Liver (tissue), 8 donors: ENCODE measurements at regions not wholly inside any gene's neighbourhood (a gene's known extent, or its start where the extent isn't known, plus 50 kb on each side); places are given as distances from the start of the nearest gene placed in this dataset.

Source experiments
- DNase-seq: peaks from one replicate; pipeline ENCODE4 v3.0.0-alpha.2; 2017; ENCODE audit warnings: low spot score
- H3K27ac ChIP-seq, 2 donors: one replicate each; pipeline ENCODE4 v1.7.0; 2013; ENCODE audit warnings: inconsistent platforms in 2 of 2, low read length in 2 of 2, control low read depth in 1 of 2, low read depth in 1 of 2, mild to moderate bottlenecking in 1 of 2
- H3K27me3 ChIP-seq, 4 donors: one replicate each; pipeline versions ENCODE4 v1.6.1 to v1.7.0; 2013; ENCODE audit warnings: low read length in 3 of 4, inconsistent platforms in 1 of 4, mild to moderate bottlenecking in 1 of 4, moderate library complexity in 1 of 4; ENCODE audit not compliant: control insufficient read depth in 4 of 4, insufficient read depth in 4 of 4
- H3K36me3 ChIP-seq, 4 donors: one replicate each; pipeline versions ENCODE4 v1.6.1 to v1.7.0; 2013; ENCODE audit warnings: low read length in 3 of 4, mild to moderate bottlenecking in 3 of 4, low read depth in 1 of 4, moderate library complexity in 1 of 4; ENCODE audit not compliant: control insufficient read depth in 4 of 4, insufficient read depth in 3 of 4
- H3K4me1 ChIP-seq, 4 donors: one replicate each; pipeline versions ENCODE4 v1.6.1 to v1.7.0; 2013; ENCODE audit warnings: low read length in 3 of 4, mild to moderate bottlenecking in 3 of 4, moderate library complexity in 1 of 4; ENCODE audit not compliant: control insufficient read depth in 4 of 4, insufficient read depth in 4 of 4
- H3K4me3 ChIP-seq, 3 donors: one replicate each; pipeline versions ENCODE4 v1.6.1 to v1.7.0; 2013; ENCODE audit warnings: low read length in 3 of 3, control low read depth in 1 of 3, low read depth in 1 of 3, mild to moderate bottlenecking in 1 of 3
- H3K9ac ChIP-seq, 2 donors: one replicate each; pipeline ENCODE4 v1.7.0; 2013; ENCODE audit warnings: low read length in 2 of 2, mild to moderate bottlenecking in 2 of 2, moderate library complexity in 2 of 2, control low read depth in 1 of 2, low read depth in 1 of 2
- H3K9me3 ChIP-seq, 4 donors: one replicate each; pipeline versions ENCODE4 v1.6.1 to v1.7.0; 2013; ENCODE audit warnings: low read length in 3 of 4; ENCODE audit not compliant: control insufficient read depth in 4 of 4
- EGR1 ChIP-seq, 2 donors: IDR thresholded peaks; 2 replicates each; pipeline ENCODE4 v1.6.1; 2016 to 2018; ENCODE audit warnings: antibody characterized with exemption in 2 of 2, low read depth in 2 of 2
- FOXA2 ChIP-seq: IDR thresholded peaks from 2 replicates; pipeline ENCODE4 v1.6.1; 2016; ENCODE audit warnings: antibody characterized with exemption
- HNF4A ChIP-seq, 2 donors: conservative IDR thresholded peaks; 2 replicates each; pipeline ENCODE4 v1.6.1; 2016; ENCODE audit warnings: antibody characterized with exemption in 2 of 2, mild to moderate bottlenecking in 2 of 2
- HNF4G ChIP-seq: IDR thresholded peaks from 2 replicates; pipeline ENCODE4 v1.6.1; 2016; ENCODE audit warnings: antibody characterized with exemption
- JUND ChIP-seq, 2 donors: IDR thresholded peaks; 2 replicates each; pipeline ENCODE4 v1.6.1; 2016; ENCODE audit warnings: antibody characterized with exemption in 2 of 2
- NR2F2 ChIP-seq: IDR thresholded peaks from 2 replicates; pipeline ENCODE4 v1.6.1; 2016; ENCODE audit warnings: antibody characterized with exemption
- RAD21 ChIP-seq, 2 donors: IDR thresholded peaks; 2 replicates each; pipeline ENCODE4 v1.6.1; 2016; ENCODE audit warnings: antibody characterized with exemption in 2 of 2, mild to moderate bottlenecking in 2 of 2
- RXRA ChIP-seq, 2 donors: IDR thresholded peaks; 2 replicates each; pipeline ENCODE4 v1.6.1; 2017 to 2018; ENCODE audit warnings: antibody characterized with exemption in 2 of 2, mild to moderate bottlenecking in 1 of 2
- SP1 ChIP-seq: IDR thresholded peaks from 2 replicates; pipeline ENCODE4 v1.6.1; 2018; ENCODE audit warnings: antibody characterized with exemption, mild to moderate bottlenecking
- TAF1 ChIP-seq: conservative IDR thresholded peaks from 2 replicates; pipeline ENCODE4 v1.6.1; 2016; ENCODE audit warnings: antibody characterized with exemption, mild to moderate bottlenecking
- YY1 ChIP-seq: IDR thresholded peaks from 2 replicates; pipeline ENCODE4 v1.6.1; 2016; ENCODE audit warnings: antibody characterized with exemption, mild to moderate bottlenecking
- WGBS: extraction: QIAGEN DNeasy Blood & Tissue Kit; methylation state at CpG from one replicate; pipeline ENCODE4 v1.1.7; 2013; 5-methylcytosine and 5-hydroxymethylcytosine counted together
- TF ChIP-seq, protein P1 (sequence below): IDR thresholded peaks from 2 replicates; pipeline ENCODE4 v1.6.1; 2016; ENCODE audit warnings: antibody characterized with exemption
- TF ChIP-seq, protein P2 (sequence below): IDR thresholded peaks from 2 replicates; pipeline ENCODE4 v1.6.1; 2016; ENCODE audit warnings: antibody characterized with exemption, mild to moderate bottlenecking
- TF ChIP-seq, protein P3 (sequence below): IDR thresholded peaks from 2 replicates; pipeline ENCODE4 v1.6.1; 2016; ENCODE audit warnings: antibody characterized with exemption
- TF ChIP-seq, protein P4 (sequence below): fragments of 150-350 bp; IDR thresholded peaks from 2 replicates; pipeline ENCODE4 v1.5.1; 2017; ENCODE audit warnings: improper control_type of control experiment, low read depth, low read length; ENCODE audit not compliant: missing input control
- TF ChIP-seq, protein P5 (sequence below): IDR thresholded peaks from 2 replicates; pipeline ENCODE4 v1.6.1; 2016; ENCODE audit warnings: antibody characterized with exemption
- donor health status: healthy.
- donor health status: healthy.
- donor health status: healthy.
- donor health status: healthy.
- donor health status: healthy.

DNA sequence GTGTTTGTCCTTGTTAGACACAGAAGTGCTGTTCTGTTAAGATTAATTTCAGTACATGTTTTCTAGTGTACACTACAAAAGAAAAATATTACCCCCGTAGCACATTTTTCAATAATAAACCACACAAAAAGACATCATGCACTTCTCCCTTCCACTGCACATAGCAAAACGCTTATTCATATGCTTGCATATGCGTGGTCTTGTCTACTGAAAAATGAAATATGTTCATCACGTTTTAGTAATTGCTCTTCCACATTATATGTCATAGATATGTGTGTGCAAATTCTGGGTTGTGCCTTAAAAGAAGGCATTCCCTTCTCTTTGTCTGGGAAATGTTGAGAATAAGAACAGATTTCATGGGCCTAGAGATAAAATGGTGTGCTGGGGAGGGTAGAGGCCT, 353.9 kb downstream of the NSUN3 start:
- Histone ChIP-seq H3K27ac (no peak overlapping the region), H3K9me3 (no peaks in the 10 kb centered on the region), H3K36me3 (no peaks in the 10 kb centered on the region), H3K27me3 (no peaks in the 10 kb centered on the region), H3K4me3 (no peak overlapping the region), H3K9ac (no peak overlapping the region), H3K4me1 (no peaks in the 10 kb centered on the region)
- no peak for DNase-seq
- WGBS, result 78% methylated on average over 4 of the region's 4 CpGs
- TF ChIP-seq RAD21 (IDR thresholded peaks at IDR 0.05) (no peak), YY1 (no peak), TAF1 (no peak), RXRA (IDR thresholded peaks at IDR 0.05) (no peak), JUND (IDR thresholded peaks at IDR 0.05) (no peak)

DNA sequence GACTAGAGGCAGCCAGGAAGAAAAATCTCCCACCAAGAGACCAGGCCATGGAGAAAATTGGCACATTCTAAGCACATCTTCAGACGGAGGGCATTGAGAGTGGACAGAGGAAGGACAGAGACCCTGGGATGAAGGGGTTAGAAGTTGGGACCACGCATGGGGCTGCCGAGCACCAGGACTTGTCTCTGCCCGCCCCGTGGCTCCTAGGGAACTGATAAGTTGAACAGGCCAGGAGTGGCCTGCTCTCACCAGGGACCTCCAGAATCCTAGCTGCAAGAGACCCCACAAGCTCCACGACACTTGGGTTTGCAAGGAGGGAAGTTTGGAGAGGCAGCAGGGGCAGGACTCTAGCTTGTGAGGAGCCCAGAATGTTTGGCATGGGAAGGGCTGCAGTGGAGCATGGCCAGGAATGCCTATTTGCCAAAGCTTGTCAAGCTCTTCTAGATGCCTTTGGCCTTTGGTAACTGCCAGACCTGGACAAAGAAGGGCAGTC, 355.1 kb downstream of the NSUN3 start:
- 86% methylated on average over 6 of the region's 6 CpGs for WGBS

More for the DNA sequence above, 355.1 kb downstream of the NSUN3 start:
- H3K36me3 ChIP-seq, result no peaks in the 10 kb centered on the region
- no peak overlapping the region for H3K27ac ChIP-seq
- no peak overlapping the region for H3K9ac ChIP-seq
- no peaks in the 10 kb centered on the region for H3K9me3 ChIP-seq
- no peak overlapping the region for H3K4me3 ChIP-seq
- TF ChIP-seq FOXA2 (no peak), JUND (IDR thresholded peaks at IDR 0.05) (no peak), SP1 (no peak), RAD21 (IDR thresholded peaks at IDR 0.05) (no peak), HNF4A (conservative IDR thresholded peaks at IDR 0.05) (no peak), HNF4G (no peak), EGR1 (IDR thresholded peaks at IDR 0.05; ENCODE audit: low read depth in 2 of 2) (no peak), RXRA (IDR thresholded peaks at IDR 0.05) (no peak), NR2F2 (no peak), TAF1 (no peak), YY1 (no peak)
- TF ChIP-seq, protein P1, sequence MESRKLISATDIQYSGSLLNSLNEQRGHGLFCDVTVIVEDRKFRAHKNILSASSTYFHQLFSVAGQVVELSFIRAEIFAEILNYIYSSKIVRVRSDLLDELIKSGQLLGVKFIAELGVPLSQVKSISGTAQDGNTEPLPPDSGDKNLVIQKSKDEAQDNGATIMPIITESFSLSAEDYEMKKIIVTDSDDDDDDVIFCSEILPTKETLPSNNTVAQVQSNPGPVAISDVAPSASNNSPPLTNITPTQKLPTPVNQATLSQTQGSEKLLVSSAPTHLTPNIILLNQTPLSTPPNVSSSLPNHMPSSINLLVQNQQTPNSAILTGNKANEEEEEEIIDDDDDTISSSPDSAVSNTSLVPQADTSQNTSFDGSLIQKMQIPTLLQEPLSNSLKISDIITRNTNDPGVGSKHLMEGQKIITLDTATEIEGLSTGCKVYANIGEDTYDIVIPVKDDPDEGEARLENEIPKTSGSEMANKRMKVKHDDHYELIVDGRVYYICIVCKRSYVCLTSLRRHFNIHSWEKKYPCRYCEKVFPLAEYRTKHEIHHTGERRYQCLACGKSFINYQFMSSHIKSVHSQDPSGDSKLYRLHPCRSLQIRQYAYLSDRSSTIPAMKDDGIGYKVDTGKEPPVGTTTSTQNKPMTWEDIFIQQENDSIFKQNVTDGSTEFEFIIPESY, result no peak
- TF ChIP-seq, protein P2, sequence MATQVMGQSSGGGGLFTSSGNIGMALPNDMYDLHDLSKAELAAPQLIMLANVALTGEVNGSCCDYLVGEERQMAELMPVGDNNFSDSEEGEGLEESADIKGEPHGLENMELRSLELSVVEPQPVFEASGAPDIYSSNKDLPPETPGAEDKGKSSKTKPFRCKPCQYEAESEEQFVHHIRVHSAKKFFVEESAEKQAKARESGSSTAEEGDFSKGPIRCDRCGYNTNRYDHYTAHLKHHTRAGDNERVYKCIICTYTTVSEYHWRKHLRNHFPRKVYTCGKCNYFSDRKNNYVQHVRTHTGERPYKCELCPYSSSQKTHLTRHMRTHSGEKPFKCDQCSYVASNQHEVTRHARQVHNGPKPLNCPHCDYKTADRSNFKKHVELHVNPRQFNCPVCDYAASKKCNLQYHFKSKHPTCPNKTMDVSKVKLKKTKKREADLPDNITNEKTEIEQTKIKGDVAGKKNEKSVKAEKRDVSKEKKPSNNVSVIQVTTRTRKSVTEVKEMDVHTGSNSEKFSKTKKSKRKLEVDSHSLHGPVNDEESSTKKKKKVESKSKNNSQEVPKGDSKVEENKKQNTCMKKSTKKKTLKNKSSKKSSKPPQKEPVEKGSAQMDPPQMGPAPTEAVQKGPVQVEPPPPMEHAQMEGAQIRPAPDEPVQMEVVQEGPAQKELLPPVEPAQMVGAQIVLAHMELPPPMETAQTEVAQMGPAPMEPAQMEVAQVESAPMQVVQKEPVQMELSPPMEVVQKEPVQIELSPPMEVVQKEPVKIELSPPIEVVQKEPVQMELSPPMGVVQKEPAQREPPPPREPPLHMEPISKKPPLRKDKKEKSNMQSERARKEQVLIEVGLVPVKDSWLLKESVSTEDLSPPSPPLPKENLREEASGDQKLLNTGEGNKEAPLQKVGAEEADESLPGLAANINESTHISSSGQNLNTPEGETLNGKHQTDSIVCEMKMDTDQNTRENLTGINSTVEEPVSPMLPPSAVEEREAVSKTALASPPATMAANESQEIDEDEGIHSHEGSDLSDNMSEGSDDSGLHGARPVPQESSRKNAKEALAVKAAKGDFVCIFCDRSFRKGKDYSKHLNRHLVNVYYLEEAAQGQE, result no peak
- TF ChIP-seq, protein P3, sequence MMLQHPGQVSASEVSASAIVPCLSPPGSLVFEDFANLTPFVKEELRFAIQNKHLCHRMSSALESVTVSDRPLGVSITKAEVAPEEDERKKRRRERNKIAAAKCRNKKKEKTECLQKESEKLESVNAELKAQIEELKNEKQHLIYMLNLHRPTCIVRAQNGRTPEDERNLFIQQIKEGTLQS, result no peak
- TF ChIP-seq, protein P4, sequence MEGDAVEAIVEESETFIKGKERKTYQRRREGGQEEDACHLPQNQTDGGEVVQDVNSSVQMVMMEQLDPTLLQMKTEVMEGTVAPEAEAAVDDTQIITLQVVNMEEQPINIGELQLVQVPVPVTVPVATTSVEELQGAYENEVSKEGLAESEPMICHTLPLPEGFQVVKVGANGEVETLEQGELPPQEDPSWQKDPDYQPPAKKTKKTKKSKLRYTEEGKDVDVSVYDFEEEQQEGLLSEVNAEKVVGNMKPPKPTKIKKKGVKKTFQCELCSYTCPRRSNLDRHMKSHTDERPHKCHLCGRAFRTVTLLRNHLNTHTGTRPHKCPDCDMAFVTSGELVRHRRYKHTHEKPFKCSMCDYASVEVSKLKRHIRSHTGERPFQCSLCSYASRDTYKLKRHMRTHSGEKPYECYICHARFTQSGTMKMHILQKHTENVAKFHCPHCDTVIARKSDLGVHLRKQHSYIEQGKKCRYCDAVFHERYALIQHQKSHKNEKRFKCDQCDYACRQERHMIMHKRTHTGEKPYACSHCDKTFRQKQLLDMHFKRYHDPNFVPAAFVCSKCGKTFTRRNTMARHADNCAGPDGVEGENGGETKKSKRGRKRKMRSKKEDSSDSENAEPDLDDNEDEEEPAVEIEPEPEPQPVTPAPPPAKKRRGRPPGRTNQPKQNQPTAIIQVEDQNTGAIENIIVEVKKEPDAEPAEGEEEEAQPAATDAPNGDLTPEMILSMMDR, result no peak
- TF ChIP-seq, protein P5, sequence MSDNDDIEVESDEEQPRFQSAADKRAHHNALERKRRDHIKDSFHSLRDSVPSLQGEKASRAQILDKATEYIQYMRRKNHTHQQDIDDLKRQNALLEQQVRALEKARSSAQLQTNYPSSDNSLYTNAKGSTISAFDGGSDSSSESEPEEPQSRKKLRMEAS, result no peak
- H3K27me3 ChIP-seq, result no peaks in the 10 kb centered on the region
- no peaks in the 10 kb centered on the region for H3K4me1 ChIP-seq
- DNase-seq, result no peak
